ENCODE measurements at regions not wholly inside any gene's neighbourhood (a gene's known extent, or its start where the extent isn't known, plus 50 kb on each side); places are given as distances from the start of the nearest gene placed in this dataset.
A peak's percentile ranks its signal among the peaks of the same experiment; 100 is the strongest.

- no peak for TF ChIP-seq POLR2AphosphoS5 (IDR thresholded peaks at IDR 0.05)
- TF ChIP-seq EP300 (IDR thresholded peaks at IDR 0.05), result no peak
- no peak for TF ChIP-seq CTCF (IDR thresholded peaks at IDR 0.05)
- no peak for TF ChIP-seq POLR2A (IDR thresholded peaks at IDR 0.05)
- H3K27ac ChIP-seq, result no peak overlapping the region
- ATAC-seq (ENCODE audit: low FRiP score in 2 of 2), result no peak
Measured at GRCh38 chr2:240208096-240208495, 67.6 kb upstream of the OTOS start.

GRCh38 chr2:240208631-240209211 lies 68.3 kb upstream of the OTOS start:
- Histone ChIP-seq H3K27me3 (no peaks in the 10 kb centered on the region), H3K27ac (no peak overlapping the region), H3K9me3 (peaks cover 0 to 6% (median 5%) of the 10 kb centered on the region in 4 donors), H3K36me3 (no peaks in the 10 kb centered on the region), H3K4me1 (no peaks in the 10 kb centered on the region), H3K4me3 (no peak overlapping the region)
- WGBS, 2 donors, result 82 to 87% methylated on average over 8 to 14 of the region's 14 CpGs
- ATAC-seq (ENCODE audit: low FRiP score in 2 of 2), result no peak
- TF ChIP-seq EP300 (IDR thresholded peaks at IDR 0.05), result no peak
- no peak for TF ChIP-seq POLR2AphosphoS5 (IDR thresholded peaks at IDR 0.05)
- no peak for TF ChIP-seq POLR2A (IDR thresholded peaks at IDR 0.05)
- TF ChIP-seq CTCF (IDR thresholded peaks at IDR 0.05), result no peak
- peak in 1 of 2 donors; percentile 15 for DNase-seq

More at GRCh38 chr2:240208096-240208495, 67.6 kb upstream of the OTOS start:
- Histone ChIP-seq H3K9me3 (peaks cover 0 to 6% (median 5%) of the 10 kb centered on the region in 4 donors), H3K36me3 (no peaks in the 10 kb centered on the region), H3K27me3 (no peaks in the 10 kb centered on the region), H3K4me3 (no peak overlapping the region), H3K4me1 (no peaks in the 10 kb centered on the region)
- peak in 1 of 2 donors; percentile 15 for DNase-seq
- WGBS, 2 donors, result 100% methylated on average over 1 to 2 of the region's 2 CpGs

- H3K9me3 ChIP-seq, result peaks cover 0 to 6% (median 5%) of the 10 kb centered on the region in 4 donors
- H3K27ac ChIP-seq, result no peak overlapping the region
- DNase-seq (peak in 1 of 2 donors; percentile 54), ATAC-seq (ENCODE audit: low FRiP score in 2 of 2) (peak in 1 of 2 donors; percentile 50)
- H3K27me3 ChIP-seq, result no peaks in the 10 kb centered on the region
- 63 to 78% methylated on average over 4 to 9 of the region's 9 CpGs for WGBS, 2 donors
- no peak overlapping the region for H3K4me3 ChIP-seq
- H3K4me1 ChIP-seq, result no peaks in the 10 kb centered on the region
- TF ChIP-seq EP300 (IDR thresholded peaks at IDR 0.05) (no peak), POLR2AphosphoS5 (IDR thresholded peaks at IDR 0.05) (no peak), POLR2A (IDR thresholded peaks at IDR 0.05) (no peak), CTCF (IDR thresholded peaks at IDR 0.05) (no peak)
- no peaks in the 10 kb centered on the region for H3K36me3 ChIP-seq
Measured at GRCh38 chr2:240209493-240209892, 69.0 kb upstream of the OTOS start.

- no peak overlapping the region for H3K27ac ChIP-seq
- peaks cover 0 to 6% (median 5%) of the 10 kb centered on the region in 4 donors for H3K9me3 ChIP-seq
- H3K27me3 ChIP-seq, result no peaks in the 10 kb centered on the region
- ATAC-seq (ENCODE audit: low FRiP score in 2 of 2) (no peak), DNase-seq (peak in 1 of 2 donors; percentile 18)
- TF ChIP-seq POLR2AphosphoS5 (IDR thresholded peaks at IDR 0.05), result no peak
- no peak for TF ChIP-seq POLR2A (IDR thresholded peaks at IDR 0.05)
- no peak for TF ChIP-seq EP300 (IDR thresholded peaks at IDR 0.05)
- TF ChIP-seq CTCF (IDR thresholded peaks at IDR 0.05), result no peak
- WGBS, 2 donors, result 82 to 85% methylated on average over 18 to 22 of the region's 22 CpGs
- H3K4me3 ChIP-seq, result no peak overlapping the region
- no peaks in the 10 kb centered on the region for H3K4me1 ChIP-seq
- no peaks in the 10 kb centered on the region for H3K36me3 ChIP-seq
Measured at GRCh38 chr2:240210198-240210965, 69.9 kb upstream of the OTOS start.
